ENCODE measurements at regions not wholly inside any gene's neighbourhood (a gene's known extent, or its start where the extent isn't known, plus 50 kb on each side); places are given as distances from the start of the nearest gene placed in this dataset.

DNA sequence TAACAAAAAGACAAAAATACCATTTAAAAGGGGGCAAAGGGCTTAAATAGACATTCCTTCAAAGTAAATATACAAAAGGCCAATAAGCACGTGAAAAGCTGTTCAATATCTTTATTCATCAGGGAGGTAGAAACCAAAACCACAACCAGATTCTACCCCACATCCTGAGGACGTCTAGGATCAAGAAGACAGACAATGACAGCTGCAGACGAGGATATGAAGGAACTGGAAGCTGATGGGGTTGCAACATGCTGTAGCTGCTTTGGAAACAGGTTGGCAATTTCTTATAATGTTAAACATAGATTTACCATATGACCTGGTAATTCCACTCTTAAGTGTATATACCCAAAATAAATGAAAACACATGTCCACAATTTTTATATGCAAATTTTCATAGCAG, 85.1 kb upstream of the C14orf180 start:
- TF ChIP-seq, protein P1, sequence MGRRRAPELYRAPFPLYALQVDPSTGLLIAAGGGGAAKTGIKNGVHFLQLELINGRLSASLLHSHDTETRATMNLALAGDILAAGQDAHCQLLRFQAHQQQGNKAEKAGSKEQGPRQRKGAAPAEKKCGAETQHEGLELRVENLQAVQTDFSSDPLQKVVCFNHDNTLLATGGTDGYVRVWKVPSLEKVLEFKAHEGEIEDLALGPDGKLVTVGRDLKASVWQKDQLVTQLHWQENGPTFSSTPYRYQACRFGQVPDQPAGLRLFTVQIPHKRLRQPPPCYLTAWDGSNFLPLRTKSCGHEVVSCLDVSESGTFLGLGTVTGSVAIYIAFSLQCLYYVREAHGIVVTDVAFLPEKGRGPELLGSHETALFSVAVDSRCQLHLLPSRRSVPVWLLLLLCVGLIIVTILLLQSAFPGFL (CRISPR knock-in tag; IDR thresholded peaks at IDR 0.05), result no peak
- TF ChIP-seq, protein P2, sequence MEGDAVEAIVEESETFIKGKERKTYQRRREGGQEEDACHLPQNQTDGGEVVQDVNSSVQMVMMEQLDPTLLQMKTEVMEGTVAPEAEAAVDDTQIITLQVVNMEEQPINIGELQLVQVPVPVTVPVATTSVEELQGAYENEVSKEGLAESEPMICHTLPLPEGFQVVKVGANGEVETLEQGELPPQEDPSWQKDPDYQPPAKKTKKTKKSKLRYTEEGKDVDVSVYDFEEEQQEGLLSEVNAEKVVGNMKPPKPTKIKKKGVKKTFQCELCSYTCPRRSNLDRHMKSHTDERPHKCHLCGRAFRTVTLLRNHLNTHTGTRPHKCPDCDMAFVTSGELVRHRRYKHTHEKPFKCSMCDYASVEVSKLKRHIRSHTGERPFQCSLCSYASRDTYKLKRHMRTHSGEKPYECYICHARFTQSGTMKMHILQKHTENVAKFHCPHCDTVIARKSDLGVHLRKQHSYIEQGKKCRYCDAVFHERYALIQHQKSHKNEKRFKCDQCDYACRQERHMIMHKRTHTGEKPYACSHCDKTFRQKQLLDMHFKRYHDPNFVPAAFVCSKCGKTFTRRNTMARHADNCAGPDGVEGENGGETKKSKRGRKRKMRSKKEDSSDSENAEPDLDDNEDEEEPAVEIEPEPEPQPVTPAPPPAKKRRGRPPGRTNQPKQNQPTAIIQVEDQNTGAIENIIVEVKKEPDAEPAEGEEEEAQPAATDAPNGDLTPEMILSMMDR (IDR thresholded peaks at IDR 0.05 in 2 of 3, conservative IDR thresholded peaks at IDR 0.05 in 1 of 3; ENCODE audit: insufficient read depth in 2 of 3, low read depth in 1 of 3, low read length in 3 of 3), result no peak
- TF ChIP-seq NCOR1 (IDR thresholded peaks at IDR 0.05), result no peak
- TF ChIP-seq, protein P3, sequence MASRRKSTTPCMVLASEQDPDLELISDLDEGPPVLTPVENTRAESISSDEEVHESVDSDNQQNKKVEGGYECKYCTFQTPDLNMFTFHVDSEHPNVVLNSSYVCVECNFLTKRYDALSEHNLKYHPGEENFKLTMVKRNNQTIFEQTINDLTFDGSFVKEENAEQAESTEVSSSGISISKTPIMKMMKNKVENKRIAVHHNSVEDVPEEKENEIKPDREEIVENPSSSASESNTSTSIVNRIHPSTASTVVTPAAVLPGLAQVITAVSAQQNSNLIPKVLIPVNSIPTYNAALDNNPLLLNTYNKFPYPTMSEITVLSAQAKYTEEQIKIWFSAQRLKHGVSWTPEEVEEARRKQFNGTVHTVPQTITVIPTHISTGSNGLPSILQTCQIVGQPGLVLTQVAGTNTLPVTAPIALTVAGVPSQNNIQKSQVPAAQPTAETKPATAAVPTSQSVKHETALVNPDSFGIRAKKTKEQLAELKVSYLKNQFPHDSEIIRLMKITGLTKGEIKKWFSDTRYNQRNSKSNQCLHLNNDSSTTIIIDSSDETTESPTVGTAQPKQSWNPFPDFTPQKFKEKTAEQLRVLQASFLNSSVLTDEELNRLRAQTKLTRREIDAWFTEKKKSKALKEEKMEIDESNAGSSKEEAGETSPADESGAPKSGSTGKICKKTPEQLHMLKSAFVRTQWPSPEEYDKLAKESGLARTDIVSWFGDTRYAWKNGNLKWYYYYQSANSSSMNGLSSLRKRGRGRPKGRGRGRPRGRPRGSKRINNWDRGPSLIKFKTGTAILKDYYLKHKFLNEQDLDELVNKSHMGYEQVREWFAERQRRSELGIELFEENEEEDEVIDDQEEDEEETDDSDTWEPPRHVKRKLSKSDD (conservative IDR thresholded peaks at IDR 0.05; ENCODE audit: low read length), result no peak
- TF ChIP-seq EZH2 (IDR thresholded peaks at IDR 0.05; ENCODE audit: borderline replicate concordance, low read depth, low read length), result no peak
- TF ChIP-seq, protein P4, sequence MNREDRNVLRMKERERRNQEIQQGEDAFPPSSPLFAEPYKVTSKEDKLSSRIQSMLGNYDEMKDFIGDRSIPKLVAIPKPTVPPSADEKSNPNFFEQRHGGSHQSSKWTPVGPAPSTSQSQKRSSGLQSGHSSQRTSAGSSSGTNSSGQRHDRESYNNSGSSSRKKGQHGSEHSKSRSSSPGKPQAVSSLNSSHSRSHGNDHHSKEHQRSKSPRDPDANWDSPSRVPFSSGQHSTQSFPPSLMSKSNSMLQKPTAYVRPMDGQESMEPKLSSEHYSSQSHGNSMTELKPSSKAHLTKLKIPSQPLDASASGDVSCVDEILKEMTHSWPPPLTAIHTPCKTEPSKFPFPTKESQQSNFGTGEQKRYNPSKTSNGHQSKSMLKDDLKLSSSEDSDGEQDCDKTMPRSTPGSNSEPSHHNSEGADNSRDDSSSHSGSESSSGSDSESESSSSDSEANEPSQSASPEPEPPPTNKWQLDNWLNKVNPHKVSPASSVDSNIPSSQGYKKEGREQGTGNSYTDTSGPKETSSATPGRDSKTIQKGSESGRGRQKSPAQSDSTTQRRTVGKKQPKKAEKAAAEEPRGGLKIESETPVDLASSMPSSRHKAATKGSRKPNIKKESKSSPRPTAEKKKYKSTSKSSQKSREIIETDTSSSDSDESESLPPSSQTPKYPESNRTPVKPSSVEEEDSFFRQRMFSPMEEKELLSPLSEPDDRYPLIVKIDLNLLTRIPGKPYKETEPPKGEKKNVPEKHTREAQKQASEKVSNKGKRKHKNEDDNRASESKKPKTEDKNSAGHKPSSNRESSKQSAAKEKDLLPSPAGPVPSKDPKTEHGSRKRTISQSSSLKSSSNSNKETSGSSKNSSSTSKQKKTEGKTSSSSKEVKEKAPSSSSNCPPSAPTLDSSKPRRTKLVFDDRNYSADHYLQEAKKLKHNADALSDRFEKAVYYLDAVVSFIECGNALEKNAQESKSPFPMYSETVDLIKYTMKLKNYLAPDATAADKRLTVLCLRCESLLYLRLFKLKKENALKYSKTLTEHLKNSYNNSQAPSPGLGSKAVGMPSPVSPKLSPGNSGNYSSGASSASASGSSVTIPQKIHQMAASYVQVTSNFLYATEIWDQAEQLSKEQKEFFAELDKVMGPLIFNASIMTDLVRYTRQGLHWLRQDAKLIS (CRISPR knock-in tag; IDR thresholded peaks at IDR 0.05), result no peak
- TF ChIP-seq, protein P5, sequence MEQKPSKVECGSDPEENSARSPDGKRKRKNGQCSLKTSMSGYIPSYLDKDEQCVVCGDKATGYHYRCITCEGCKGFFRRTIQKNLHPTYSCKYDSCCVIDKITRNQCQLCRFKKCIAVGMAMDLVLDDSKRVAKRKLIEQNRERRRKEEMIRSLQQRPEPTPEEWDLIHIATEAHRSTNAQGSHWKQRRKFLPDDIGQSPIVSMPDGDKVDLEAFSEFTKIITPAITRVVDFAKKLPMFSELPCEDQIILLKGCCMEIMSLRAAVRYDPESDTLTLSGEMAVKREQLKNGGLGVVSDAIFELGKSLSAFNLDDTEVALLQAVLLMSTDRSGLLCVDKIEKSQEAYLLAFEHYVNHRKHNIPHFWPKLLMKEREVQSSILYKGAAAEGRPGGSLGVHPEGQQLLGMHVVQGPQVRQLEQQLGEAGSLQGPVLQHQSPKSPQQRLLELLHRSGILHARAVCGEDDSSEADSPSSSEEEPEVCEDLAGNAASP (IDR thresholded peaks at IDR 0.05), result no peak
- no peak for TF ChIP-seq GABPB2 (CRISPR knock-in tag; conservative IDR thresholded peaks at IDR 0.05)
- no peak for TF ChIP-seq ARHGAP35 (IDR thresholded peaks at IDR 0.05; ENCODE audit: partially characterized antibody)

Measured in K562 (cell line).